ENCODE measurements at regions not wholly inside any gene's neighbourhood (a gene's known extent, or its start where the extent isn't known, plus 50 kb on each side); places are given as distances from the start of the nearest gene placed in this dataset.
"Not testable (repeated sequence)": the region's sequence is repeated elsewhere in the genome, so short reads cannot be mapped to it uniquely, and the experiment has no call there.

DNA sequence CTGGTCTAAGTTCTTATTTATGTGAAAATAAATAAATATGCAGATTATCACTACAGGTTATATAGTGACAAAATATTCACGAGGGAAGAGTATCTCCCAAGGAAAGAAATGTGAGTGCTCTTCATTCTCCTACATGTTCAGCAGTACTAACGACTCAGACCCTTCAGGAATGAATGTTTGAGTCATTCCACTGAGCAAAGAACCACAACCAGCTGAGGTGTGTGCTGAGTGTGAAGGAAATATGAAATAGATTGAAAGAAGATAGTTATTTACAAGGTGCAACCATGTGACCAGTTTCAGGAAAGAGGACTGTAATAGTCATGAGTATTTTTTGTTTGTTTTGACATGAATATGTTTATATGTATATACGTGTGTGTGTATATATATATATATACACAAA, 228.7 kb downstream of the TUSC1 start:
- DNase-seq, result no peak

DNA sequence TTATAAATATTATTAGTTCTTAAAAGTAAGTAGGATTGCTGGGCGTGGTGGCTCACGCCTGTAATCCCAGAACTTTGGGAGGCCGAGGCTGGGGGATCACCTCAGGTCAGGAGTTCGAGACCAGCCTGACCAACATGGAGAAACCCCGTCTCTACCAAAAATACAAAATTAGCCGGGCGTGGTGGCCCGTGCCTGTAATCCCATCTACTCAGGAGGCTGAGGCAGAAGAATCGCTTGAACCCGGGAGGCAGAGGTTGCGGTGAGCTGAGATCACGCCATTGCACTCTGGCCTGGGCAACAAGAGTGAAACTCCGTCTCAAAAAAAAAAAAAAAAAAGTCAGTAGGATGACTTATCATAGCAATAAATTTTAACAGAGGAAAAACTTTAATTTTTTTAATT, 232.5 kb downstream of the TUSC1 start:
- not testable (repeated sequence) for DNase-seq

DNA sequence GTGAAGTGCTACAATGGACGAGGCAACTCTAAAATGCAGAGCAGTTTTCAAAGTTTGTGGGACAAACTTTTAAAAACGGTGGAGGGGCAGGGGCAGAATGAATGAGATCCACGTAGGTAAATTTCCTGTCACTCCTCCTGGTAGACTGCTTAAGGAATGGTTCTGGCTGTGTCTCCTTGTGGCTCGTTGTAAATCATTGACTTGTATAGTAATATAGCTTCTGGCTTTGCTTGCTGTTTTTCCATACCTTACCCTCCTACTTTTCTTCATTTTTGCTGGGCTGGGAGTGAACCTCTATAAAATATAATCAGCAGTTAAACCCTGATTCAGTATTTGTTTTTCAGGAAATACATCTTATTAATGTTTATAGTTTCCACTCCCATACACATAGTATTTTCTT, 235.7 kb downstream of the TUSC1 start:
- no peak for DNase-seq

DNA sequence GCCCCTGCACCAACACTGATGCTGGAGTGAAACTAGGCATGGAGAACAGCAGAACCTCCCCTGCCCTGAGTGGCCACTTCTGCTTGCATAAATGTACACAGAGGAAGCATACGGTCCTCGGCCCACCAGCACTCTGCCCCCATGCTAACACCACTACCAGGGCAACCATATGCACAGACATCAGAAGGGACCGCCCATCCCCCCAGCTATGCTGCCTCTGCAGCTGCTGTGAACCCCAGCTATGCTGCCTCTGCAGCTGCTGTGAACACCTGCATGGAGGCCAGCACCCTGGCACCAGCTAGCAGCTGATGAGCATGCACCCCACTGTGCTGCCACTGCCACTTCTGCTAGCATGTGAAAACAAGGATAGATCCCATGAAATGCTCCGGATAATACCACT, 250.3 kb downstream of the TUSC1 start:
- no peak for DNase-seq

DNA sequence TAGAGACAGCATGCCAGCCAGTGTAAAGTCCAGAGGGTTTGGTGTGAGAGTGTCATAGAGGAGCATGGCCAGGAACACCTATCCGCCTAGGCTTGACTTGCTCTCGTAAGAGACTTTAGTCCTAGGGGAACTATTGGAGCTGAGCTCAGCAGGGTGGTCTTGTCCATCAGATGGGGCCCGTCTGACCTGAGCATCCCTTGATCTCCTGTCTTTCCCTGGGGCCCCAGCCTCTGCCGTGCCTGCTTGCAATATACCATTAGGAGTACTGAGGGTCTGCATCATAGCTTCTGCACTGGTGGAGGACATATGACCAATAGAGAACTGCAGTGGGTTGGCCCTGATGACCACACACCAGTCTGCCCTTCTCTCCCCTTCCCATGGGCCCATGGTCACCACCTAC, 251.0 kb downstream of the TUSC1 start:
- DNase-seq, result no peak

DNA sequence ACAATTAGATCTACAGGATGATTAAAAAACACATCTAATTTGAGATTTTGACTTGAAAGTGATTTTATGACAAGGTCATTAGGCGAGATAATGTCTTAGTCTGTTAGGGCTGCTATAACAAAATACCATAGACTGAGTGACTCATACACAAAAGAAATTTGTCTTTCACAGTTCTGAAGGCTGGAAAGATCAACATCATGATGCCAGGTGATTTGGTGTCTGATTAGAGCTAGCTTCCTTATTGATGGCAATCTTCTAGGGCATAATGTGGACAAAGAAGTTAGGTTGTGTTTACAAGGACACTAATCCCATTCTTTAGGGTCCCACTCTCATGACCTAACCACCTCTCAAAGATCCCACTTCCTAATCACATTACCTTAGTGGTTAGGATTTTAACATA, 256.7 kb downstream of the TUSC1 start:
- DNase-seq, result no peak

DNA sequence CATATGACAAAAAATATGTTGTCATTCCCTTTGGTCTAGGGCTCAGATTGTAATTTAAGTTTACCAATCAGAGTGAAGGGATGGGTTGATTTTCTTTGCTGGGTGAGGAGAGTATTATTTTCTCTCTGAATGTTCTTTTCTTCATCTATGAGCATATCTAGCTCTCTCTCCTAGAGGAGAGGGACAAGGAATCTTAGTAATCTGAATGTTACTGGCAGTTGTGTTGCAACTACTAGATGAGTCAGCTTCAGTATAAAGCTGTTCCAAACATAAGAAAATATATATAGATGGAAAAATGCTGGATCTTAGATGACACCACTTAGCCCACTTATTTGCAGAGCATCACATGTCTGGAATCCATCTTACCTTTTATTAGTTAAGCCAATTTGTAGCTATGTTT, 259.3 kb downstream of the TUSC1 start:
- no peak for DNase-seq

DNA sequence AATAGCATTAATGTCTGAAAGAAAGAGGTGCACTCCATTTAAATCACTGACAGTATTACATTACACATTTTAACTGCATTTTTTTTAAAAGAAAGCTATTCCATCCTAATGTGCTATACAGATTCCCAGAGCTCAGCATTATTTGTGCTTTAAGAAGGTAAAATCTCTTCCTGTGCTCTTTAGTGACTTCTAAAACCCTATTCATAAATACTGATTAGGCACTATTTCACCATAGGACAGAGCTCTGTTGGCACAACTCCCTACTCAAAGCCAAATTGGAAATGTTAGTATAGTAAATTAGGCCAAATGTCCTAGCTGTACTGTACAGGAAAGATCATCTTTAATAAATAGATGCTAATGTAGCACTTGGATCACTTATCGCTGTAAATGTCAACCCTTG, 262.5 kb downstream of the TUSC1 start:
- DNase-seq, result no peak

DNA sequence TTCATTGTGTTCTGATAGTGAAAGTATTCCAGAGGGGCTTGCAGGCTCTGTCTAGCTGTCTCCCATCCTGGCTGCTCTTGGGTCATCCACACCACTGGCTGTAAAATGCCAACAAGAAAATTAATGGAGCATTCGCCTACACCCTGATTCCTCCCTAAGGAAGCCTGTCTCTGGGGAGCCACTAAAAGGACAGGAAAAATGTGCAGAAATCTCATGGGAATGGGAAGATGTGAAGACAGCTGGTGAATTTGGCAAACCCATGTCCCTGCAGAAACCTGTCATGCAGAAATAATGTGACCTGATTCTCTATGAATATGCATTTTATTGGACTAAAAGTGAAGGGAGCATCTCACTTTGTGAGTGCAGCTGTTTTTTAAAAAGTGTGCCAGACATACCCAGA, 265.6 kb downstream of the TUSC1 start:
- no peak for DNase-seq

DNA sequence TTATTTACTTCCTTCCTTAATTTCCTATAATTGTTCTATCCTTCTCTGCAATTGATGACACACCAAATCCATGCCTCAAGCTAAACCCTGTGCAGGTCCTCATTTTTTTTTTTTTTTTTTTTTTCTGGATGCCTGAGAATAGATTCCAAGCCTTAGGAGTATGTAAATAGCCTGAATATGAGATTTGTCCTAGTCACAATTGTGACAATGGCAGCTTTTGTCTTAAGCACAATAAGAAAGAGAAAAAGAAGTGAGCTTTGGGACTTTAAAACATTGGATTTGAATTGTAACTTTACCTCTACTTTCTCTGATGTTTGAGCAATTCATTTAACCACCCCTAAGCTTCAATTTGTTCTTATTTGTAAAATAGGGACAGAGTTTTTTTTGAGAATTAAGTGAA, 280.5 kb downstream of the TUSC1 start:
- DNase-seq, result no peak

DNA sequence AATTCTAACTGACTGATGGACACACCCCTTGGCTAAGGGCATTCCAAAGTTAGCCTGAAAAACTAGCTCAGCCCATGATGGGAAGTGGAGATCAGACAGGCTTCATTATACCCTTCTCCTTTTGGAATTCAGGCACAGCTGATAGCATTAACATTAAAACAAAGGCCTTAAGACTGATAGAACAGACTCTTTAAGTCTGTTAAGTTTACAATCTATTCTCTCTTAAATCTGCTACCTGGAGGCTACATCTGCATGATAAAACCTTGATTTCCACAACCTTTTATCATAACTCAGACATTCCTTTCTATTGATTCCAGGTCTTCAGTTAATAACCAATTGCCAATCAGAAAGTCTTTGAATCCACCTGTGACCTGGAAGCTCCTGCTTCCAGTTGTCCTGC, 281.4 kb downstream of the TUSC1 start:
- DNase-seq, result no peak

DNA sequence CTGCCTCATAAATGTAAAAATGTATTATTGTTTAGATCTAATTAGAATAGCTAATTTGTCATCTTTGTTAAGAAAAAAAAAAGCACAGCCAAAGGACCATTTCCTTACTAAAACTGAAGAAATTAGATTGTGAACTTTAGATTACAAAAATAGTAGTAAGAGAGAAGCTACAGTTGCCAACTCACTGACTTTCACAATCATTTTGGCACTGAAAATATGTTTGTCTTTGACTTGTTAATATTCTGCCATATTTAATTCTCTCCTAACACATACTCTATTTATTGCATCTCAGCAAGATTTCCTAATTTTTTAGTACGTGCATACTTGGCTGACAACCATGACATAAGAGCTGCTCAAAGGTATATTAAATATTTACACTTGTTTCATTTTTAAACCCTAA, 297.1 kb downstream of the TUSC1 start:
- DNase-seq, result no peak

DNA sequence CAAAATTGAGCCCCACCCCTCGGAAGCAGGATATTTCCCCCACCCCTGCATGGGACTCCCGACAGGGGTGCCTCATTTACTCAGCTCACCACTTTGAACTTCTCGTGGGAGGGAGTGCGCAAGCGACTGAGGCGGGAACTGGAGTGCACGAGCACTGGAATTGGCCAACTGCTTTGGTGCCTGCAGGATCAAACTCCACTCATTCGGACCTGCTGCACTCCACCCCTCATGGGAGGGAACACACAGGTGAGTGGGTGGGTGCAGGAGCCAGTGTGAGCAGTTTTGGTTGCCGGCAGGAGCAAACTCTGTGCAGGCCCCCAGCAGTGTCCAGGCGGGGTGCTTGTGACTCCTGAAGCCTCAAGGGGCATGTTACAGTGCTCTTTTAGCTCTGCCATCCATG, 301.2 kb downstream of the TUSC1 start:
- DNase-seq, result no peak

DNA sequence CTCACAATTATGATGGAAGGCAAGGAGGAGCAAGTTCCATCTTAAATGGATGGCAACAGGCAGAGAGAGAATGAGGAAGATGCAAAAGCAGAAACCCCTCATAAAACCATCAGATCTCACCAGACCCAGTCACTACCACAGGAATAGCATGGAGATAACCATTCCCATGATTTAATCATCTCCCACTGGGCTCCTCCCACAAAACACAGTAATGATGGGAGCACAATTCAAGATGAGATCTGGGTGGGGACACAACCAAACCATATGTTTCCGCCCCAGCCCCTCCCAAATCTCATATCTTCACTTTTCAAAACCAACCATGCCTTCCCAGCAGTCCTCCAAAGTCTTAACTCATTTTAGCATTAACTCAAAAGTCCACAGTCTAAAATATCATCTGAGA, 304.0 kb downstream of the TUSC1 start:
- DNase-seq, result no peak

DNA sequence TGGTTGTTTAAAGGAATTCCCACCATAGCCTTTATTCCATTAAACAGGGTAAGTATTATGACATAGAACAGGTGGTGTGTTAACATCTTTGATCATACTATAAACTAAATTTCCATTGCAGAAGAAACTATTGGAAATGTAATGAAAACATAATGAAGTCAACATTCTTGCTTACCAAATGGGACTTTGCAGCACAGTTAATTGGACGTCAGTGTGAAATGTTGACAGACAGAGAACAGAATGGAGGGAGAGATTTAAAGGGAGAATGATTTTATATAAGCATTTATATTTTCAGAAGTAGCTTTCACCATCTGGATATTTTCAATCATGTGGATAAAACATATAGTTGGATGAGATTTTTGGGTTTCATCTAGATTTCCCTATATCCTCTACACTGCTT, 311.3 kb downstream of the TUSC1 start:
- no peak for DNase-seq

DNA sequence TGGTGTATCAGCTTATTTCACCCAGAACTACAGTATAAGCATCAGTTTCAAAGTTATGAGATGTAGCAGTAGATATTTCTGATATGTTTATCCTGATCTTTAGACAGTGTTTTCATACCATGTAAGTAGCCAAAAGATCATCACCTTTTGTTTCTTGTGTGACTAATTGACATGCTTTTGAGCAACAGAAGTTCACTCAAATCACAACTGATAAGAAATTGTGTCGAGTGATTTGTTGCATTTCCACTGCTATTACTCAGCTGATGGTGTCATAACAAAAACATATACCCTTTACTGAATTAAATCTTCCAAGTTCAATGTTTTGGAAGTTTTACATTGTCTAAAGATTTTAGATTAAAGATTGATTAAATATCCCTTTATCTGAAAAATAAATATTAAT, 324.5 kb downstream of the TUSC1 start:
- DNase-seq, result no peak

DNA sequence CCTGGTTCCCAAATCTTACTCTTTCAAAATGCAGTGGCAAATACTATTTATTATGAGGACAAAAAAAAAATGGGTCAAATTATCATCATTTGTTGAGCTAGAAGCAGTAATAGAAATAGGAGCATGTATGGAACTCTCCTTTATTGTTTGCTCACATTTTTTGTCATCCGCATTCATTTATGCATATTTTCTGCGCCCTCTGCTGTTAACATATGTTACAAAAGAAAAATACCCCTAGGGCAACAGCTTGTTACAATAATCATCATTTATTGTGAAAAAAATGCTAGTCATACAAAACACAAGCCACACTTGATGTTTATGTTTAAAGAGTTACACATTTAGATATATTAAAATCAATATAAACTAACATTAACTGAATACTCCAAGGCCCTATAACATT, 328.2 kb downstream of the TUSC1 start:
- DNase-seq, result no peak

DNA sequence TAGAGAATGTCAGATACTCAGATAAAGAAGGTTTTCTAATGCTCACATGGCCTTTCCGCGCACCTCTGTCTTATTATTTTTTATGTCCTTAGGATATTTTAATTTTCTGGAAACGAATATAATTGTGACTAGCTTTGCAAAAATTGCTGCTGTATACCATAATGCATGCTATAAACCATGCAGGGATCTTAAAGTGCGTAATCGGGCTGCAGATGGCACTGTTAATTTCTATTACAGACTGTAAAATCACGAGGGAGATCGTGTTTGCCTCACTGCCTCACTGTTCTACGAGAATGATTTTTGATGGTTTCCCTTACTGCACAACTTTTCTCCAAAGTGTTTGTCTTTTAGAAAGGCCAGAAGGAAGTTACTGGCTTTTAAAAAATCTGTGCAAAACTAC, 356.1 kb downstream of the TUSC1 start:
- no peak for DNase-seq

DNA sequence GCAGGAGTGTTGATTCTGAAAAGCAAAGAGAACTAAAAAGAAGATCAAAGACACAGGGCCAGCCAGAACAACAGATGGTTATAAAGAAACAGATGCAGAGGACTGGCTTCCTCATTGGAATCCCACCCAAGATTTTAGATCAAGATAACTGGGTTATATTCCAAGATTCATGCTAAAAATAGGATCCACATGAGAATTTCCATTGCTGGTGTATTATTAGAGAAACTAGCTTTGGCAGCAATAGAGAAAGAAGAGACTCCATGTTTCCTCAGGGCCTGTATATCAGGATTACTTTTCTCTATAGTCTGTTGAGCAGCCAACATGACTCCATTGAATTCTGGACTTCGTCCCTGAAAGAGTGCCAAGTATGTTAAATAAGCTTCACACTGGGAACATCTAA, 367.3 kb downstream of the TUSC1 start:
- DNase-seq, result no peak

DNA sequence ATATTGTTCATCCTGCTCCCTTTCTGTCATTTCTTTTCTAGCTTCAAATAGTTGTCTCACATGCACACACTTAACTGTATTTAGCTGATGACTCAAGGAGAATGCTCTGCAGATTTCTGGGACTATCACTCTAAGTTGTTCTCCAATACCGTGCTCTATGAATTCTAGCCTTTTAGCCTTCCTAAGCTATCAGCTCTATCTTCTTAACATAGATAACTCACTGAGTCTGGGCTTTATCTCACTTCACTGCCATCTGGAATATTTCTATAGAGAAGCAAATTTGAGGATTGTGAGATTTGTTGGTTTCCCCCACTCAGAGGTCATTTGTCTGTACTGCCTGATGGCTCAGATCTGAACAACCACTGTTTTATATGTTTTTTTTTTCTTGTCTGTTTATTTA, 369.7 kb downstream of the TUSC1 start:
- DNase-seq, result no peak

DNA sequence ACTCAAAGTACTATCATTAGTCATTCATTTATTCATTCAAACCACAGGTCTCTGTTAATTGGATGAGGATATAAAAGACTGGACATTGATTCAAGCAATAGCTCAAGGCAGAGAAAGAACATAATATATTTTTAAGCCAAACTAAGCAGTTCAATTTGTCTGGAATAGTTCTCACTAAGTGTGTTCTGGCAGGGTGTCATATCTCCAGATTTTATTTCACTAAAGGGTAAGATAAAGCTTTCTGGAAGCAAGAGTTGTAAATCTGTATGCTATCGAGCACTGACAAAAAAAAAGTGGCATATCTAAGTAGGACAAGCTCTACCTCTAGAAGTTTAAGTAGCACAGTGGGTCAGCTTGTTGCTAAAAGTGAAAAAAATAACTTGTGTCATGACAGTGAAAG, 375.6 kb downstream of the TUSC1 start:
- DNase-seq, result no peak

DNA sequence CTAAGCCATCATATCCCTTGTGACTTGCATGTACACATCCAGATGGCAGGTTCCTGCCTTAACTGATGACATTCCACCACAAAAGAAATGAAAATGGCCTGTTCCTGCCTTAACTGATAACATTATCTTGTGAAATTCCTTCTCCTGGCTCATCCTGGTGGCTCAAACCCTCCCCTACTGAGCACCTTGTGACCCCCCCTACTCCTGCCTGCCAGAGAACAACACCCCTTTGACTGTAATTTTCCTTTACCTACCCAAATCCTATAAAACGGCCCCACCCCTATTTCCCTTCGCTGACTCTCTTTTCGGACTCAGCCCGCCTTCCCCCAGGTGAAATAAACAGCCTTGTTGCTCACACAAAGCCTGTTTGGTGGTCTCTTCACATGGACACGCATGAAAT, 390.0 kb downstream of the TUSC1 start:
- not testable (repeated sequence) for DNase-seq

DNA sequence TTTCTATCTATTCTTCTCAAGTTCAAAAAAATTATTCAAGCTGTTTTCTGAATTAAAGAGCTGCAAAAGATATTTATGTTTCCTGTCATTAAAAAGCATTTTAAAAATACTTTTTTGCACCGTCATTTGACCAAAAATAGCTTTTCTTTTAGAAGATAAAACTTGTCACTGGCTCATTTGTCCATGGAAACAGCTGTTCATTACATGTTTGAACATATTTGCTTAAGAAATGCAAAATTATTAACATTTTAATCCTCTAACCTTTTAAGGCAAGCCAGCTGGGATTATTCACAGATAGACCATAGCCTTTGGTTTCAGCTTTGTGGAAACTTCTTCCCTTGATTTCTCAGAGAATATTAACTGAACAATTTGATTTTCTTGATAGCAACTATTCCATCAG, 393.9 kb downstream of the TUSC1 start:
- DNase-seq, result no peak

DNA sequence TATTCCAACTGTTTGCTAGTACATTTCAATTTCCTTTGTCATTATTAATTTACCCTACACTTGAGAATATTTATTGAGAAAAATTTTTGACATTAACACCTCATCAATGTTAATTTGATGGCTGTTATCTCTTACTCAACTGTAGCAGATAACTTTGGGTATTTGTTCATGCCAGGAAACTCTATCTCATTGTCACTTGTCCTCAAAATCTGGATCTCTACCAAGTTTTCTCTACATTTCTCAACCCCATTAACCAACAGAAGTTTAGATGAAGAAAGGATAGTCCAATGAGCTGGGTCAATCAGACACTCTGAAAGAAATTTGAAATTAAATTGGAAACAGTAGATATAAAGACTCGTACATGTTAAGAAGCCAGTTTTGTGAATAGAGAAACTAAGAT, 395.3 kb downstream of the TUSC1 start:
- no peak for DNase-seq

DNA sequence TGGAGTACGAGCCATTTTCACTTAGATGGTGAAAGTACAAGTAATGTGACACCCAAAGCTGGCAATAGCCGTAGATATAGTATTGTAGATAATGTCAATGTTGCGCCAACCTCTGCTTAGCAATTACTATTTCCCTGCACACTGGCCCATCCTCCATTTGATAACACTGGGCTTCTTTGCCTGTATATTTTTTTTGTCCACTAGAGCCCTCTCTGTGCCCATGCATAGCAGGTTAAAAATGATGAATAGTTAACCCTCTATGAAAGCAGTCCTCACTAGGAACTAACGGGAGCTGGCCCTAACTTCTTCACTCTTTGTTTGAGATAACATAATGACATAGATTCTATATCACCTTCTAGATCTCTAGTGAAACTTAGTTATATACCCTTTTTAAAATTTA, 416.8 kb downstream of the TUSC1 start:
- no peak for DNase-seq

DNA sequence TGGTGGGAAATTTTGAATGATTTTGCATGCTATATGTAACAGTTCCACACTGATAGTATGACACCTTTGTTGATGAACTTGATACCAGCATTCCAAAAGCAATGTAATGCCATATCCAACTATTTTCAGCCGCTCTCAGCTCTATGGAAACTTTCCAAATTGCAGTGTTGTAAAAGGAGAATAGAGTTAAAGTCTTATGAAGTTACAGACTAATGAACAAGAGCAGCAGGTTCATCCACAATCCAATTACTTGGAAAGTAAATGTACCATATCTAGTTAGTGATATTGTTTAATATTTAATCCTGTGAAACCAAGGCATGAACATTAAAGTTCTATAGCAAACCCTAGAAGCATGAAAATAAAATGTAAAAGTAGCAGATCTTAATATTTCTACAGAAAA, 418.2 kb downstream of the TUSC1 start:
- DNase-seq, result no peak

DNA sequence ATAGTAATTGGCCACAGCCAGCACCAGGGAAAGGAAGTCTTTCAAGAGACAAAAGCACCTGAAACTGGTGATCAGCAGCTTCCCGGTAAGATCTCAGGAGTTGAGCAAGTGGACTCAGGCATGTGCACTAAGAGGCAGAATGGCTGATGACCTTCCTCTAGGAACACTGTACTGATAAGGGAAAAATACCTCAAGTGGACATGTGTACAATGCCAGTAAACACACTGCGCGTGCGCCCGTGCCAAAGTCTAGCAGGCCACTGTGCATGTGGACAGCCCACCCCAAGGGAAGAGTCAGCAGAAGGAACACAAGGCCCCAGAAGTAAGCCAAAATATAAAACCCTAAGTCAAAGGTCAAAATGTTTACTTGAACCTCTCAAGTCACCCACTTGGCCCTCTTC, 423.0 kb downstream of the TUSC1 start:
- DNase-seq, result no peak
